Astrocyte of the cerebellum (primary cell): ENCODE measurements at regions not wholly inside any gene's neighbourhood (a gene's known extent, or its start where the extent isn't known, plus 50 kb on each side); places are given as distances from the start of the nearest gene placed in this dataset.

Experiments used
- DNase-seq: peaks from one replicate; pipeline ENCODE4 v3.0.0-alpha.2; 2011; ENCODE audit warnings: low read depth
- H3K4me3 ChIP-seq: 2 replicates; pipeline ENCODE4 v1.5.1; 2011; ENCODE audit warnings: mild to moderate bottlenecking, low read depth, low read length, moderate library complexity
- in situ Hi-C: cut with HindIII; loops from 2 replicates; pipeline ENCODE4 v1.10.0; 2017; ENCODE audit warnings: low sequenced_read_pairs
- TF ChIP-seq, protein P1 (sequence below): IDR thresholded peaks from 2 replicates; pipeline ENCODE4 v1.5.1; 2012; ENCODE audit warnings: low read length, low read depth, moderate library complexity, mild to moderate bottlenecking; ENCODE audit errors: missing control alignments

DNA sequence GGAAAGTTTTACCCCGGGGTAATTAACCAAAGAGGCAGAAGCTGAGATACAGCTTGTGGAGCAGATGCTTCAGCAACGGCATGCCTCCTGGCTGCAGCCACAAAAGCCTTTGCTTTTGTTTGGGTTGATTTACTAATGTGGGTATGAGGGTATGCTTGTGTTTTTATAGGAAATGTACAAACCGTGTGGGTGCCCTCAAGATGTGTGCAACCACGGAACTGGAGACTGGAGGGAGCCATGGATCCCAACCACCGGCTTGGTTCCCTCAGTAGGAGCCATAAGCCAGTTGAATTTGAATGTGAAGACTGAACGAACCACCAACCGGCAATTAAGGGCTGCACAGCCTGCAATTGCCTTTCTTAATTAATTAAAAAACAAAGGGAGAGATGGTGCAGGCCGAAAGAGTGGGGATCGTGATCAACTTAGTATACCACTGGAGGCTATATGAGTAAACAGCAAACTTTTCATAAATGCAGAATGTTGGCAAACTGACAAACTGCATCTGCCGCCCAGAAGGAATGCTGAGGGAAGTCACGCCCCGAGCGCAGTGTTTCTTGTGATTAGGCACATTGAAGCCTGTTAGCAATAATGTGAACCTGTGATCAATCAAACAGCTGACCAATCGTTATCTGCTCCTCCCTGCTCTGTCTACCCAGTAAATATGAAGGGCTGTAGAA is 104.1 kb downstream of the DISP1 start:
- H3K4me3 ChIP-seq, result no peak overlapping the region
- TF ChIP-seq, protein P1, sequence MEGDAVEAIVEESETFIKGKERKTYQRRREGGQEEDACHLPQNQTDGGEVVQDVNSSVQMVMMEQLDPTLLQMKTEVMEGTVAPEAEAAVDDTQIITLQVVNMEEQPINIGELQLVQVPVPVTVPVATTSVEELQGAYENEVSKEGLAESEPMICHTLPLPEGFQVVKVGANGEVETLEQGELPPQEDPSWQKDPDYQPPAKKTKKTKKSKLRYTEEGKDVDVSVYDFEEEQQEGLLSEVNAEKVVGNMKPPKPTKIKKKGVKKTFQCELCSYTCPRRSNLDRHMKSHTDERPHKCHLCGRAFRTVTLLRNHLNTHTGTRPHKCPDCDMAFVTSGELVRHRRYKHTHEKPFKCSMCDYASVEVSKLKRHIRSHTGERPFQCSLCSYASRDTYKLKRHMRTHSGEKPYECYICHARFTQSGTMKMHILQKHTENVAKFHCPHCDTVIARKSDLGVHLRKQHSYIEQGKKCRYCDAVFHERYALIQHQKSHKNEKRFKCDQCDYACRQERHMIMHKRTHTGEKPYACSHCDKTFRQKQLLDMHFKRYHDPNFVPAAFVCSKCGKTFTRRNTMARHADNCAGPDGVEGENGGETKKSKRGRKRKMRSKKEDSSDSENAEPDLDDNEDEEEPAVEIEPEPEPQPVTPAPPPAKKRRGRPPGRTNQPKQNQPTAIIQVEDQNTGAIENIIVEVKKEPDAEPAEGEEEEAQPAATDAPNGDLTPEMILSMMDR, result no peak
- in situ Hi-C loops, result no loop called here
- no peak for DNase-seq

DNA sequence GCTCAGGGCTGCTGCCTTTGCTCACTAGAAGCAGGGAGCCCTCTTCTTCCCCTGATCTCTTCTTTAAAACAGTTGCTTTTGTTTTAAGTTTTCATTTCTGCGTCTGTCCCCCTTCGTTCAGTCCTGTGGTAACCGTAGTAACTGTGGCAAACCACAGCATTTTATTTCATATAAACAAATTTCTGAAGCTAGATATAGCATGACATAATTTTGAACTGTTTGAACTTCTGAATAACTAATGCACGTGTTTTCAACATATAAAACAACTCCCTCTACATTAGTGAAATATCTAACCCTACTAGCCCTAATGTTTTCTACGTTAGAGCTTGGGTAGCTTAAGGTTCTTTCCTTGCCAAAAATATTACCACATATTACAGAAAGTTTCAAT is 104.6 kb downstream of the DISP1 start:
- no peak overlapping the region for H3K4me3 ChIP-seq
- DNase-seq, result no peak
- TF ChIP-seq, protein P1, result no peak
- in situ Hi-C loops, result no loop called here

DNA sequence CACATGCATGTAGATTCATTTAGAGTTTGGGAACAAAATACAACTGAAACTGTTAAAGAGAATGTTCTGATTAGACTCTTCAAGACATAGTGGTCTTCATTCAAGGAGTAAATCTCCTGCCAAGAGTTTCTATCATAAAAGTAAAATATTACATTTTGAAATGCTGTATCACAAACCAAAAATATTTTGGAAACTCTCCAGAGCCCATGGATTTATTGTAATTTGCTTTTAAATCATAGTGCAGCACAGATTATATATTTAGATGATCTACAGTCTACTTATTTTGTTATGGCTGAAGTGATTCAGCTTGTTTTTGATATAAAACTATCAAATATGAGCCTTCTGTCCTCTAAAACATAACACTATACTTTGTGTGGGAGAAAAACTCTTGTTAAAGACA is 105.3 kb downstream of the DISP1 start:
- TF ChIP-seq, protein P1, result no peak
- H3K4me3 ChIP-seq, result no peak overlapping the region
- in situ Hi-C loops, result no loop called here
- DNase-seq, result no peak

GRCh38 chr1:222921945-222922344 is 107.1 kb downstream of the DISP1 start:
- no peak for DNase-seq
- in situ Hi-C loops, result no loop called here

GRCh38 chr1:222923506-222923905 is 108.7 kb downstream of the DISP1 start:
- no peak overlapping the region for H3K4me3 ChIP-seq
- DNase-seq, result no peak
- in situ Hi-C loops, result no loop called here
- TF ChIP-seq, protein P1, result no peak

More at GRCh38 chr1:222921945-222922344, 107.1 kb downstream of the DISP1 start:
- TF ChIP-seq, protein P1, result no peak
- H3K4me3 ChIP-seq, result no peak overlapping the region

- DNase-seq, result no peak
- no peak overlapping the region for H3K4me3 ChIP-seq
- in situ Hi-C loops, result no loop called here
- TF ChIP-seq, protein P1, result no peak
Observed at GRCh38 chr1:222924136-222924706, 109.4 kb downstream of the DISP1 start.
